ENCODE measurements at regions not wholly inside any gene's neighbourhood (a gene's known extent, or its start where the extent isn't known, plus 50 kb on each side); places are given as distances from the start of the nearest gene placed in this dataset.

- Histone ChIP-seq H3K27ac (ENCODE audit: low read depth in 1 of 2, low read length in 2 of 2) (no peak overlapping the region), H3K4me1 (ENCODE audit: control insufficient read depth in 4 of 4, insufficient read depth in 4 of 4, low read length in 3 of 4) (no peaks in the 10 kb centered on the region), H3K4me3 (ENCODE audit: low read depth in 1 of 3, low read length in 3 of 3) (no peak overlapping the region), H3K27me3 (ENCODE audit: control insufficient read depth in 4 of 4, insufficient read depth in 4 of 4, low read length in 3 of 4) (no peaks in the 10 kb centered on the region), H3K36me3 (ENCODE audit: control insufficient read depth in 4 of 4, insufficient read depth in 3 of 4, low read depth in 1 of 4, low read length in 3 of 4) (no peaks in the 10 kb centered on the region), H3K9ac (ENCODE audit: low read depth in 1 of 2, low read length in 2 of 2) (no peak overlapping the region), H3K9me3 (ENCODE audit: control insufficient read depth in 4 of 4, low read length in 3 of 4) (peaks cover 0 to 2% (median 0%) of the 10 kb centered on the region in 4 donors)
- WGBS, result 65% methylated on average over 4 of the region's 4 CpGs
- DNase-seq (ENCODE audit: low spot score), result no peak
- no peak for TF ChIP-seq SP1 (IDR thresholded peaks at IDR 0.05)
- no peak for TF ChIP-seq MAX (IDR thresholded peaks at IDR 0.05)
- TF ChIP-seq FOXA2 (IDR thresholded peaks at IDR 0.05), result no peak
- no peak for TF ChIP-seq GABPA (IDR thresholded peaks at IDR 0.05 in 1 of 2, conservative IDR thresholded peaks at IDR 0.05 in 1 of 2)
- no peak for TF ChIP-seq RAD21 (IDR thresholded peaks at IDR 0.05)
- TF ChIP-seq JUND (IDR thresholded peaks at IDR 0.05), result no peak
Measured at GRCh38 chr1:104946558-104947210, 1197.0 kb downstream of the AMY1C start.

GRCh38 chr1:104953555-104953954 is 1203.9 kb downstream of the AMY1C start:
- no peak for TF ChIP-seq YY1 (IDR thresholded peaks at IDR 0.05)
- TF ChIP-seq MAX (IDR thresholded peaks at IDR 0.05), result no peak
- no peak for TF ChIP-seq SP1 (IDR thresholded peaks at IDR 0.05)
- no peak for TF ChIP-seq ATF3 (IDR thresholded peaks at IDR 0.05)
- no peak for TF ChIP-seq HNF4G (IDR thresholded peaks at IDR 0.05)
- no peak overlapping the region for H3K9ac ChIP-seq (ENCODE audit: low read depth in 1 of 2, low read length in 2 of 2)
- DNase-seq (ENCODE audit: low spot score), result no peak
- H3K27me3 ChIP-seq (ENCODE audit: control insufficient read depth in 4 of 4, insufficient read depth in 4 of 4, low read length in 3 of 4), result no peaks in the 10 kb centered on the region
- no peaks in the 10 kb centered on the region for H3K36me3 ChIP-seq (ENCODE audit: control insufficient read depth in 4 of 4, insufficient read depth in 3 of 4, low read depth in 1 of 4, low read length in 3 of 4)
- 51% methylated on average over 3 of the region's 3 CpGs for WGBS
- H3K4me3 ChIP-seq (ENCODE audit: low read depth in 1 of 3, low read length in 3 of 3), result no peak overlapping the region
- no peaks in the 10 kb centered on the region for H3K4me1 ChIP-seq (ENCODE audit: control insufficient read depth in 4 of 4, insufficient read depth in 4 of 4, low read length in 3 of 4)
- H3K27ac ChIP-seq (ENCODE audit: low read depth in 1 of 2, low read length in 2 of 2), result no peak overlapping the region
- no peaks in the 10 kb centered on the region for H3K9me3 ChIP-seq (ENCODE audit: control insufficient read depth in 4 of 4, low read length in 3 of 4)

GRCh38 chr1:104973516-104973915 is 1223.8 kb downstream of the AMY1C start:
- Histone ChIP-seq H3K36me3 (ENCODE audit: control insufficient read depth in 4 of 4, insufficient read depth in 3 of 4, low read depth in 1 of 4, low read length in 3 of 4) (no peaks in the 10 kb centered on the region), H3K9ac (ENCODE audit: low read depth in 1 of 2, low read length in 2 of 2) (no peak overlapping the region), H3K27ac (ENCODE audit: low read depth in 1 of 2, low read length in 2 of 2) (no peak overlapping the region), H3K27me3 (ENCODE audit: control insufficient read depth in 4 of 4, insufficient read depth in 4 of 4, low read length in 3 of 4) (peaks cover 0 to 2% (median 0%) of the 10 kb centered on the region in 4 donors), H3K4me3 (ENCODE audit: low read depth in 1 of 3, low read length in 3 of 3) (no peak overlapping the region), H3K4me1 (ENCODE audit: control insufficient read depth in 4 of 4, insufficient read depth in 4 of 4, low read length in 3 of 4) (no peaks in the 10 kb centered on the region), H3K9me3 (ENCODE audit: control insufficient read depth in 4 of 4, low read length in 3 of 4) (peaks cover 0 to 1% (median 0%) of the 10 kb centered on the region in 4 donors)
- 56% methylated on average over 2 of the region's 2 CpGs for WGBS
- DNase-seq (ENCODE audit: low spot score), result no peak
- TF ChIP-seq ZBTB33 (IDR thresholded peaks at IDR 0.05) (no peak), FOXA2 (IDR thresholded peaks at IDR 0.05) (no peak), ATF3 (IDR thresholded peaks at IDR 0.05) (no peak), GABPA (IDR thresholded peaks at IDR 0.05 in 1 of 2, conservative IDR thresholded peaks at IDR 0.05 in 1 of 2) (no peak), RXRA (IDR thresholded peaks at IDR 0.05) (no peak), JUND (IDR thresholded peaks at IDR 0.05) (no peak), CTCF (IDR thresholded peaks at IDR 0.05; ENCODE audit: low read depth, low read length, missing input control) (no peak), NR2F2 (IDR thresholded peaks at IDR 0.05) (no peak), HNF4A (conservative IDR thresholded peaks at IDR 0.05) (no peak), RAD21 (IDR thresholded peaks at IDR 0.05) (no peak), YY1 (IDR thresholded peaks at IDR 0.05) (no peak), REST (IDR thresholded peaks at IDR 0.05) (no peak), HNF4G (IDR thresholded peaks at IDR 0.05) (no peak), FOXA1 (IDR thresholded peaks at IDR 0.05) (no peak), SP1 (IDR thresholded peaks at IDR 0.05) (no peak), MAX (IDR thresholded peaks at IDR 0.05) (no peak)

Measured in liver (tissue), 8 donors.